Stimulated activated CD4-positive, alpha-beta T cell treated with anti-CD3 and anti-CD28 coated beads, Interleukin-12 subunit alpha, Interleukin-12 subunit beta, amount 100 ng/mL, for 48 hours (primary cell): ENCODE measurements at regions not wholly inside any gene's neighbourhood (a gene's known extent, or its start where the extent isn't known, plus 50 kb on each side); places are given as distances from the start of the nearest gene placed in this dataset.
A peak's percentile ranks its signal among the peaks of the same experiment; 100 is the strongest.

Experiments used
- DNase-seq, 3 donors: peaks; one replicate each; pipeline ENCODE4 v3.0.0-alpha.2; 2020; ENCODE audit warnings: low read depth in 2 of 3, low spot score in 1 of 3

GRCh38 chr3:63043631-63044030 is 168.4 kb upstream of the CADPS start:
- DNase-seq: no peak

- DNase-seq: no peak
Observed at GRCh38 chr3:63046152-63046551, 170.9 kb upstream of the CADPS start.

GRCh38 chr3:63046580-63046979 is 171.4 kb upstream of the CADPS start:
- DNase-seq: no peak

- DNase-seq: no peak
Observed at GRCh38 chr3:63047068-63047467, 171.9 kb upstream of the CADPS start.

- DNase-seq: no peak
Observed at GRCh38 chr3:63048367-63049326, 173.4 kb upstream of the CADPS start.

GRCh38 chr3:63050548-63051177 is 175.4 kb upstream of the CADPS start:
- no peak for DNase-seq

- DNase-seq: no peak
Observed at GRCh38 chr3:63051920-63052319, 176.7 kb upstream of the CADPS start.

- DNase-seq: no peak
Observed at GRCh38 chr3:63056932-63057331, 181.7 kb upstream of the CADPS start.

GRCh38 chr3:63060412-63060811 is 185.2 kb upstream of the CADPS start:
- DNase-seq: no peak

- DNase-seq: no peak
Observed at GRCh38 chr3:63061449-63061848, 186.2 kb upstream of the CADPS start.

- DNase-seq: no peak
Observed at GRCh38 chr3:63064209-63064755, 189.1 kb upstream of the CADPS start.

GRCh38 chr3:63067999-63068645 is 192.9 kb upstream of the CADPS start:
- DNase-seq: peak in 1 of 3 donors; percentile 1

- DNase-seq: no peak
Observed at GRCh38 chr3:63069806-63070475, 194.7 kb upstream of the CADPS start.

GRCh38 chr3:63070476-63070810 is 195.2 kb upstream of the CADPS start:
- no peak for DNase-seq

- DNase-seq: no peak
Observed at GRCh38 chr3:63076357-63076756, 201.1 kb upstream of the CADPS start.

- DNase-seq: no peak
Observed at GRCh38 chr3:63086190-63086589, 191.9 kb upstream of the SYNPR start.

- DNase-seq: no peak
Observed at GRCh38 chr3:63089007-63089750, 188.9 kb upstream of the SYNPR start.

GRCh38 chr3:63089751-63090132 is 188.4 kb upstream of the SYNPR start:
- DNase-seq: no peak

GRCh38 chr3:63090656-63091055 is 187.5 kb upstream of the SYNPR start:
- no peak for DNase-seq

GRCh38 chr3:63092515-63092914 is 185.6 kb upstream of the SYNPR start:
- no peak for DNase-seq
